Kidney (tissue), 13 donors: ENCODE measurements at regions not wholly inside any gene's neighbourhood (a gene's known extent, or its start where the extent isn't known, plus 50 kb on each side); places are given as distances from the start of the nearest gene placed in this dataset.

Source experiments
- DNase-seq, 5 donors: peaks; one replicate each; pipeline ENCODE4 v3.0.0-alpha.2; 2013 to 2020
- FAIRE-seq: peaks from 2 replicates; lab custom pipeline; 2012; peaks lifted over from hg19 to GRCh38; lab: Jason Lieb, UNC
- H3K27ac ChIP-seq, 2 donors: one replicate each; pipeline ENCODE4 v1.7.0; 2013; ENCODE audit warnings: low read depth in 2 of 2, low read length in 2 of 2, inconsistent platforms in 1 of 2
- H3K27me3 ChIP-seq: one replicate; pipeline ENCODE4 v1.7.1; 2013; ENCODE audit warnings: low read length, inconsistent platforms; ENCODE audit not compliant: control insufficient read depth, insufficient read depth
- H3K36me3 ChIP-seq, 3 donors: one replicate each; pipeline versions ENCODE4 v1.7.0 to v1.7.1; 2013; ENCODE audit warnings: low read length in 3 of 3, control low read depth in 1 of 3, inconsistent platforms in 1 of 3; ENCODE audit not compliant: insufficient read depth in 3 of 3, control insufficient read depth in 2 of 3
- H3K4me1 ChIP-seq, 3 donors: one replicate each; pipeline versions ENCODE4 v1.7.0 to v1.7.1; 2013; ENCODE audit warnings: low read length in 3 of 3, inconsistent platforms in 1 of 3, low read depth in 1 of 3; ENCODE audit not compliant: control insufficient read depth in 2 of 3, insufficient read depth in 2 of 3
- H3K4me3 ChIP-seq, 3 donors: one replicate each; pipeline versions ENCODE4 v1.7.0 to v1.8.1; 2013; ENCODE audit warnings: low read length in 3 of 3, control low read depth in 1 of 3, inconsistent platforms in 1 of 3
- H3K9ac ChIP-seq, 3 donors: one replicate each; pipeline versions ENCODE4 v1.7.0 to v1.7.1; 2013; ENCODE audit warnings: low read length in 3 of 3, control low read depth in 1 of 3, inconsistent platforms in 1 of 3
- H3K9me3 ChIP-seq, 3 donors: one replicate each; pipeline versions ENCODE4 v1.7.0 to v1.7.1; 2013; ENCODE audit warnings: low read length in 3 of 3, control low read depth in 1 of 3, inconsistent platforms in 1 of 3; ENCODE audit not compliant: control insufficient read depth in 2 of 3, insufficient read depth in 1 of 3
- intact Hi-C: fragments of 100-400 bp; cut with DNase I; formaldehyde crosslinking; loops from one replicate; pipeline ENCODE4 v1.11.1; 2022
- TF ChIP-seq, protein P1 (sequence below): IDR thresholded peaks from 3 replicates; pipeline ENCODE4 v1.5.1; 2012; ENCODE audit warnings: mild to moderate bottlenecking, moderate library complexity, borderline replicate concordance; ENCODE audit not compliant: insufficient read depth; ENCODE audit errors: extremely low read depth
- donor health status: control.
- donor health status: control.
- donor health status: control.
- donor health status: control.
- donor health status: control.
- donor health status: DM: yes; HTN: yes; CAD: no.
- donor health status: Normal renal cell carcinoma (clear cell type).

DNA sequence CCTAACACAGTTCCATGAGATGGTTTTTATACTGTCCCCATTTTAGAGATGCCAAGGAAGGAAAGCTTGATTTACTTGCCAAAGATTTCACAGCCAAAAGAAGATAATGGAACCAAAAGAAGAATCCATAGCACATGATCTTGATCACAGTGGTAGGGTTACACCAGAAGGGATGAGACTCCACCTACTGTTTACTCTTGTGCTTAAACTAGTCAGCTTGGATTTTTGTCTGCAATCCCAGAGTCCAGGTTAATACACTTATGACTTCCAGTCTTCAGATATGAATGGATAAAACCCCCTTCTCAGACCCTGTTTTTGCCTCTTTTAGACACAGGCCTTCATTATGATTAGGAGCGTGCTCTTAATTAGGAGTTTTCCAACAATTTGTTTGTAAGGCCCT is 454.2 kb downstream of the AEBP2 start:
- Histone ChIP-seq H3K4me1 (no peaks in the 10 kb centered on the region), H3K4me3 (no peak overlapping the region), H3K36me3 (no peaks in the 10 kb centered on the region), H3K27ac (no peak overlapping the region), H3K27me3 (no peaks in the 10 kb centered on the region), H3K9me3 (no peaks in the 10 kb centered on the region), H3K9ac (no peak overlapping the region)
- TF ChIP-seq, protein P1, sequence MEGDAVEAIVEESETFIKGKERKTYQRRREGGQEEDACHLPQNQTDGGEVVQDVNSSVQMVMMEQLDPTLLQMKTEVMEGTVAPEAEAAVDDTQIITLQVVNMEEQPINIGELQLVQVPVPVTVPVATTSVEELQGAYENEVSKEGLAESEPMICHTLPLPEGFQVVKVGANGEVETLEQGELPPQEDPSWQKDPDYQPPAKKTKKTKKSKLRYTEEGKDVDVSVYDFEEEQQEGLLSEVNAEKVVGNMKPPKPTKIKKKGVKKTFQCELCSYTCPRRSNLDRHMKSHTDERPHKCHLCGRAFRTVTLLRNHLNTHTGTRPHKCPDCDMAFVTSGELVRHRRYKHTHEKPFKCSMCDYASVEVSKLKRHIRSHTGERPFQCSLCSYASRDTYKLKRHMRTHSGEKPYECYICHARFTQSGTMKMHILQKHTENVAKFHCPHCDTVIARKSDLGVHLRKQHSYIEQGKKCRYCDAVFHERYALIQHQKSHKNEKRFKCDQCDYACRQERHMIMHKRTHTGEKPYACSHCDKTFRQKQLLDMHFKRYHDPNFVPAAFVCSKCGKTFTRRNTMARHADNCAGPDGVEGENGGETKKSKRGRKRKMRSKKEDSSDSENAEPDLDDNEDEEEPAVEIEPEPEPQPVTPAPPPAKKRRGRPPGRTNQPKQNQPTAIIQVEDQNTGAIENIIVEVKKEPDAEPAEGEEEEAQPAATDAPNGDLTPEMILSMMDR: peak; percentile 21
- FAIRE-seq (peak; percentile 17), DNase-seq (no peak)
- intact Hi-C loops: no loop called here

DNA sequence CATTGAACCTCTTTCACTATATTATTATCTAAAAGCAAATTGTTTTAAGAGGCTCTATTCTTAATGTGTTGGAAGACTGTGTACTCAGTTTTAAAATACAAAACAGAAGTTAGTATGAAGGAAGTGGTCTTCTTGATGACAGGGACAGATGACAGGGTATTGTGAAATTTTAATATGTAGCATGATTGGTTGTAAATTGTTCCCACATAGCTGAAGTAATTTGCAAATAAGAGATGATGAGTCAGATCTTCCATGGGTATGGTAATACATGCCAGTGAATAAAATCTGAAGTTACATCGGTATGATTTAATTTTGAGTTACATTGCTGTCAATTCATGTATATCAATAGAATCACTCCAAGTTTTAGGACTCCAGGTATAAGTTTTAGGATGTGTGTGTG is 454.8 kb downstream of the AEBP2 start:
- H3K4me3 ChIP-seq: no peak overlapping the region
- no peaks in the 10 kb centered on the region for H3K4me1 ChIP-seq
- H3K36me3 ChIP-seq: no peaks in the 10 kb centered on the region
- FAIRE-seq (peak; percentile 23), DNase-seq (no peak)
- intact Hi-C loops: no loop called here
- H3K27ac ChIP-seq: no peak overlapping the region
- TF ChIP-seq, protein P1: no peak
- no peak overlapping the region for H3K9ac ChIP-seq
- H3K27me3 ChIP-seq: no peaks in the 10 kb centered on the region
- no peaks in the 10 kb centered on the region for H3K9me3 ChIP-seq

DNA sequence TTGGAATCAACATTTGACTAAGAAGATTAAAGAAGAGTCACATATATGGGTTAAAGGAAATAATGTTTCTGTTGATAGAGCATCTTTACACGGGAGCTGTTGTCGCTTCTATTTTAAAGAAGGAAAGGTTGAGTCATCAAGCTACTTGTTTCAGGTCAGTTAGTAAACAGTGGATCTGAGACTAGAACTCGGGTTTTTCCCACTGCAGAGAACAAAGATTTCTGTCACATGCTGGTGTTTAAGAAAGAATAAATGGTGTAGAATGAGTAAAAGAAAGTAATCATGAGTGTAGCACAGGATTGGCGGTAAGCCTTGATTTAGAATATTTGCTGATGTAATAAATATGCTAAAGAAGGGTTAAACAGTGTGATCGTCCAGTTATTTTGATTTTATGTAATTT is 455.5 kb downstream of the AEBP2 start:
- Histone ChIP-seq H3K9me3 (no peaks in the 10 kb centered on the region), H3K36me3 (no peaks in the 10 kb centered on the region), H3K9ac (no peak overlapping the region), H3K27ac (no peak overlapping the region), H3K4me3 (no peak overlapping the region), H3K27me3 (no peaks in the 10 kb centered on the region), H3K4me1 (no peaks in the 10 kb centered on the region)
- FAIRE-seq (no peak), DNase-seq (no peak)
- TF ChIP-seq, protein P1: no peak
- intact Hi-C loops: no loop called here
